ENCODE measurements at regions not wholly inside any gene's neighbourhood (a gene's known extent, or its start where the extent isn't known, plus 50 kb on each side); places are given as distances from the start of the nearest gene placed in this dataset.
"Not testable (repeated sequence)": the region's sequence is repeated elsewhere in the genome, so short reads cannot be mapped to it uniquely, and the experiment has no call there.

- Histone ChIP-seq H3K36me3 (no peaks in the 10 kb centered on the region), H3K27me3 (no peaks in the 10 kb centered on the region), H3K9me3 (replicated peaks in 1 of 11) (no peaks in the 10 kb centered on the region), H3K4me2 (no peak overlapping the region), H3K9ac (no peak overlapping the region), H3K27ac (no peak overlapping the region), H3K4me3 (no peak overlapping the region), H4K20me1 (no peaks in the 10 kb centered on the region), H3K4me1 (peaks cover 0 to 14% (median 0%) of the 10 kb centered on the region in 10 experiments; a peak in 6 of 20 replicates)
- no peak for TF ChIP-seq Cebpa-rat (IDR thresholded peaks at IDR 0.05)
Observed at GRCh38 chr7:53119514-53119941, 84.1 kb downstream of the POM121L12 start.

- H4K20me1 ChIP-seq, result no peaks in the 10 kb centered on the region
- no peak overlapping the region for H3K27ac ChIP-seq
- no peak overlapping the region for H3K4me2 ChIP-seq
- no peak overlapping the region for H3K9ac ChIP-seq
- H3K4me1 ChIP-seq, result peaks cover 0 to 11% (median 0%) of the 10 kb centered on the region in 10 experiments; a peak in 6 of 20 replicates
- H3K9me3 ChIP-seq (replicated peaks in 1 of 11), result no peaks in the 10 kb centered on the region
- H3K27me3 ChIP-seq, result no peaks in the 10 kb centered on the region
- no peak for TF ChIP-seq Cebpa-rat (IDR thresholded peaks at IDR 0.05)
- no peaks in the 10 kb centered on the region for H3K36me3 ChIP-seq
- H3K4me3 ChIP-seq, result no peak overlapping the region
Observed at GRCh38 chr7:53121374-53121773, 85.9 kb downstream of the POM121L12 start.

- Histone ChIP-seq H3K27me3 (no peaks in the 10 kb centered on the region), H3K36me3 (no peaks in the 10 kb centered on the region), H3K9me3 (replicated peaks in 1 of 11) (peaks cover 0 to 9% (median 0%) of the 10 kb centered on the region in 11 experiments; a peak in 1 of 22 replicates), H3K9ac (no peak overlapping the region), H4K20me1 (no peaks in the 10 kb centered on the region), H3K4me2 (no peak overlapping the region), H3K4me3 (no peak overlapping the region), H3K4me1 (no peaks in the 10 kb centered on the region), H3K27ac (no peak overlapping the region)
- no peak for TF ChIP-seq Cebpa-rat (IDR thresholded peaks at IDR 0.05)
Observed at GRCh38 chr7:53131697-53132096, 96.3 kb downstream of the POM121L12 start.

GRCh38 chr7:53151496-53151895 is 116.1 kb downstream of the POM121L12 start:
- Histone ChIP-seq H3K36me3 (no peaks in the 10 kb centered on the region), H3K9ac (no peak overlapping the region), H3K4me2 (no peak overlapping the region), H3K27ac (no peak overlapping the region), H3K4me1 (peaks cover 8 to 18% (median 13%) of the 10 kb centered on the region in 10 experiments; a peak in 19 of 20 replicates), H3K4me3 (no peak overlapping the region), H3K27me3 (no peaks in the 10 kb centered on the region), H3K9me3 (replicated peaks in 1 of 11) (peaks cover 0 to 4% (median 0%) of the 10 kb centered on the region in 11 experiments; a peak in 2 of 22 replicates), H4K20me1 (no peaks in the 10 kb centered on the region)
- no peak for TF ChIP-seq Cebpa-rat (IDR thresholded peaks at IDR 0.05)

GRCh38 chr7:53187184-53187583 is 151.8 kb downstream of the POM121L12 start:
- H3K27ac ChIP-seq; H3K4me2 ChIP-seq; H3K9ac ChIP-seq; H3K36me3 ChIP-seq; H4K20me1 ChIP-seq; H3K4me1 ChIP-seq; H3K9me3 ChIP-seq (replicated peaks in 1 of 11); H3K27me3 ChIP-seq; H3K4me3 ChIP-seq: not testable (repeated sequence)

- H3K27me3 ChIP-seq, result no peaks in the 10 kb centered on the region
Observed at GRCh38 chr7:53191191-53191695, 155.8 kb downstream of the POM121L12 start.

GRCh38 chr7:53191836-53192443 is 156.5 kb downstream of the POM121L12 start:
- no peaks in the 10 kb centered on the region for H3K36me3 ChIP-seq
- no peak overlapping the region for H3K4me2 ChIP-seq
- no peaks in the 10 kb centered on the region for H3K4me1 ChIP-seq
- H3K9ac ChIP-seq, result no peak overlapping the region
- no peak overlapping the region for H3K4me3 ChIP-seq
- no peak overlapping the region for H3K27ac ChIP-seq
- no peaks in the 10 kb centered on the region for H4K20me1 ChIP-seq
- H3K9me3 ChIP-seq (replicated peaks in 1 of 11), result no peaks in the 10 kb centered on the region
- H3K27me3 ChIP-seq, result no peaks in the 10 kb centered on the region
- TF ChIP-seq Cebpa-rat (IDR thresholded peaks at IDR 0.05), result no peak

More at GRCh38 chr7:53191191-53191695, 155.8 kb downstream of the POM121L12 start:
- Histone ChIP-seq H3K4me2 (no peak overlapping the region), H3K4me1 (no peaks in the 10 kb centered on the region), H3K9me3 (replicated peaks in 1 of 11) (no peaks in the 10 kb centered on the region), H3K36me3 (no peaks in the 10 kb centered on the region), H4K20me1 (no peaks in the 10 kb centered on the region), H3K4me3 (no peak overlapping the region), H3K27ac (no peak overlapping the region), H3K9ac (no peak overlapping the region)
- TF ChIP-seq Cebpa-rat (IDR thresholded peaks at IDR 0.05), result no peak

GRCh38 chr7:53205006-53205405 is 169.6 kb downstream of the POM121L12 start:
- Histone ChIP-seq H3K36me3 (no peaks in the 10 kb centered on the region), H4K20me1 (no peaks in the 10 kb centered on the region), H3K4me2 (no peak overlapping the region), H3K4me1 (no peaks in the 10 kb centered on the region), H3K9me3 (replicated peaks in 1 of 11) (peaks cover 0 to 9% (median 0%) of the 10 kb centered on the region in 11 experiments; a peak in 3 of 22 replicates), H3K4me3 (no peak overlapping the region), H3K9ac (no peak overlapping the region), H3K27me3 (no peaks in the 10 kb centered on the region), H3K27ac (no peak overlapping the region)
- no peak for TF ChIP-seq Cebpa-rat (IDR thresholded peaks at IDR 0.05)

- Histone ChIP-seq H3K27me3 (no peaks in the 10 kb centered on the region), H3K9ac (no peak overlapping the region), H4K20me1 (no peaks in the 10 kb centered on the region), H3K4me3 (no peak overlapping the region), H3K9me3 (replicated peaks in 1 of 11) (peaks cover 8 to 27% (median 13%) of the 10 kb centered on the region in 11 experiments), H3K4me1 (no peaks in the 10 kb centered on the region), H3K4me2 (no peak overlapping the region), H3K36me3 (no peaks in the 10 kb centered on the region), H3K27ac (no peak overlapping the region)
- no peak for TF ChIP-seq Cebpa-rat (IDR thresholded peaks at IDR 0.05)
Observed at GRCh38 chr7:53209129-53209528, 173.7 kb downstream of the POM121L12 start.

GRCh38 chr7:53214463-53214862 is 179.0 kb downstream of the POM121L12 start:
- TF ChIP-seq Cebpa-rat (IDR thresholded peaks at IDR 0.05), result no peak
- Histone ChIP-seq H3K9me3 (replicated peaks in 1 of 11) (peaks cover 34 to 59% (median 52%) of the 10 kb centered on the region in 11 experiments), H3K4me3 (no peak overlapping the region), H4K20me1 (no peaks in the 10 kb centered on the region), H3K27me3 (no peaks in the 10 kb centered on the region), H3K27ac (no peak overlapping the region), H3K9ac (no peak overlapping the region), H3K36me3 (no peaks in the 10 kb centered on the region), H3K4me1 (no peaks in the 10 kb centered on the region), H3K4me2 (no peak overlapping the region)

Data from BLaER1 treated with 17β-estradiol and CSF1 and Interleukin-3, amounts not matched to agents 10 nM and 100 nM (cell line).